Bone marrow (tissue), 2 donors: ENCODE measurements at regions not wholly inside any gene's neighbourhood (a gene's known extent, or its start where the extent isn't known, plus 50 kb on each side); places are given as distances from the start of the nearest gene placed in this dataset.
A peak's percentile ranks its signal among the peaks of the same experiment; 100 is the strongest.

Experiments
- DNase-seq, 2 donors: peaks; one replicate each; lab custom pipeline; 2025; lab: John Stamatoyannopoulos, UW

- DNase-seq: no peak
Observed at GRCh38 chr11:13104619-13105236, 95.6 kb downstream of the RASSF10 start.

GRCh38 chr11:13105237-13105844, 96.2 kb downstream of the RASSF10 start:
- DNase-seq: peak in 1 of 2 donors; percentile 27

GRCh38 chr11:13107544-13108044, 98.5 kb downstream of the RASSF10 start:
- DNase-seq: no peak

- no peak for DNase-seq
Observed at GRCh38 chr11:13108416-13108815, 99.3 kb downstream of the RASSF10 start.

- DNase-seq: no peak
Observed at GRCh38 chr11:13109616-13110015, 100.5 kb downstream of the RASSF10 start.

- no peak for DNase-seq
Observed at GRCh38 chr11:13110145-13110544, 101.0 kb downstream of the RASSF10 start.

- DNase-seq: no peak
Observed at GRCh38 chr11:13110929-13111812, 102.1 kb downstream of the RASSF10 start.

- no peak for DNase-seq
Observed at GRCh38 chr11:13111813-13112130, 102.7 kb downstream of the RASSF10 start.

- DNase-seq: no peak
Observed at GRCh38 chr11:13114566-13115379, 105.7 kb downstream of the RASSF10 start.

GRCh38 chr11:13115380-13115675, 106.2 kb downstream of the RASSF10 start:
- no peak for DNase-seq

GRCh38 chr11:13116491-13116890, 107.4 kb downstream of the RASSF10 start:
- no peak for DNase-seq

GRCh38 chr11:13117344-13117743, 108.2 kb downstream of the RASSF10 start:
- DNase-seq: no peak

GRCh38 chr11:13118194-13118593, 109.1 kb downstream of the RASSF10 start:
- no peak for DNase-seq

GRCh38 chr11:13118650-13119049, 109.5 kb downstream of the RASSF10 start:
- no peak for DNase-seq

- DNase-seq: no peak
Observed at GRCh38 chr11:13119361-13119760, 110.2 kb downstream of the RASSF10 start.

GRCh38 chr11:13119941-13120520, 110.9 kb downstream of the RASSF10 start:
- DNase-seq: no peak

GRCh38 chr11:13120691-13121090, 111.6 kb downstream of the RASSF10 start:
- no peak for DNase-seq

- DNase-seq: no peak
Observed at GRCh38 chr11:13126430-13126829, 117.3 kb downstream of the RASSF10 start.

- no peak for DNase-seq
Observed at GRCh38 chr11:13127161-13127560, 118.0 kb downstream of the RASSF10 start.

GRCh38 chr11:13128354-13128753, 119.2 kb downstream of the RASSF10 start:
- no peak for DNase-seq

GRCh38 chr11:13134066-13134465, 125.0 kb downstream of the RASSF10 start:
- no peak for DNase-seq

GRCh38 chr11:13134886-13135285, 125.8 kb downstream of the RASSF10 start:
- DNase-seq: no peak
